ENCODE measurements at regions not wholly inside any gene's neighbourhood (a gene's known extent, or its start where the extent isn't known, plus 50 kb on each side); places are given as distances from the start of the nearest gene placed in this dataset.

- no peak overlapping the region for H3K27ac ChIP-seq
- H3K36me3 ChIP-seq (ENCODE audit: insufficient read depth): no peaks in the 10 kb centered on the region
- no peak overlapping the region for H3K4me3 ChIP-seq (IDR thresholded peaks at IDR 0.05; ENCODE audit: insufficient read depth, low read depth, low read length)
- TF ChIP-seq CTCF (conservative IDR thresholded peaks at IDR 0.05; ENCODE audit: low read depth, low read length): no peak
- H2AFZ ChIP-seq (ENCODE audit: low read depth): no peak overlapping the region
- H3K4me2 ChIP-seq: no peak overlapping the region
- H4K20me1 ChIP-seq (ENCODE audit: insufficient read depth): no peaks in the 10 kb centered on the region
- no peaks in the 10 kb centered on the region for H3K27me3 ChIP-seq (ENCODE audit: insufficient read depth, low read depth)
- no peaks in the 10 kb centered on the region for H3K4me1 ChIP-seq (ENCODE audit: low read depth, poor library complexity, severe bottlenecking)
- no peak overlapping the region for H3K9ac ChIP-seq
- H3K79me2 ChIP-seq (ENCODE audit: insufficient read depth, low read depth): no peaks in the 10 kb centered on the region
These were observed 296.6 kb upstream of the LMCD1 start for GRCh38 chr3:8204853-8205650.

GRCh38 chr3:8205881-8206280 lies 295.7 kb upstream of the LMCD1 start:
- Histone ChIP-seq H2AFZ (ENCODE audit: low read depth) (no peak overlapping the region), H3K27me3 (ENCODE audit: insufficient read depth, low read depth) (no peaks in the 10 kb centered on the region), H3K79me2 (ENCODE audit: insufficient read depth, low read depth) (no peaks in the 10 kb centered on the region), H3K27ac (no peak overlapping the region), H3K4me3 (IDR thresholded peaks at IDR 0.05; ENCODE audit: insufficient read depth, low read depth, low read length) (no peak overlapping the region), H3K4me2 (no peak overlapping the region), H3K4me1 (ENCODE audit: low read depth, poor library complexity, severe bottlenecking) (no peaks in the 10 kb centered on the region), H3K36me3 (ENCODE audit: insufficient read depth) (no peaks in the 10 kb centered on the region), H4K20me1 (ENCODE audit: insufficient read depth) (no peaks in the 10 kb centered on the region), H3K9ac (no peak overlapping the region)
- TF ChIP-seq CTCF (conservative IDR thresholded peaks at IDR 0.05; ENCODE audit: low read depth, low read length): no peak

GRCh38 chr3:8206971-8207617 lies 294.5 kb upstream of the LMCD1 start:
- H3K36me3 ChIP-seq (ENCODE audit: insufficient read depth): no peaks in the 10 kb centered on the region
- no peak for TF ChIP-seq CTCF (conservative IDR thresholded peaks at IDR 0.05; ENCODE audit: low read depth, low read length)
- H3K79me2 ChIP-seq (ENCODE audit: insufficient read depth, low read depth): no peaks in the 10 kb centered on the region
- H3K9ac ChIP-seq: no peak overlapping the region
- H3K4me2 ChIP-seq: no peak overlapping the region
- H3K27ac ChIP-seq: no peak overlapping the region
- H3K27me3 ChIP-seq (ENCODE audit: insufficient read depth, low read depth): no peaks in the 10 kb centered on the region
- H4K20me1 ChIP-seq (ENCODE audit: insufficient read depth): no peaks in the 10 kb centered on the region
- no peaks in the 10 kb centered on the region for H3K4me1 ChIP-seq (ENCODE audit: low read depth, poor library complexity, severe bottlenecking)
- no peak overlapping the region for H2AFZ ChIP-seq (ENCODE audit: low read depth)
- no peak overlapping the region for H3K4me3 ChIP-seq (IDR thresholded peaks at IDR 0.05; ENCODE audit: insufficient read depth, low read depth, low read length)

GRCh38 chr3:8210882-8211341 lies 290.7 kb upstream of the LMCD1 start:
- TF ChIP-seq CTCF (conservative IDR thresholded peaks at IDR 0.05; ENCODE audit: low read depth, low read length): no peak
- Histone ChIP-seq H3K27ac (no peak overlapping the region), H4K20me1 (ENCODE audit: insufficient read depth) (no peaks in the 10 kb centered on the region), H3K27me3 (ENCODE audit: insufficient read depth, low read depth) (no peaks in the 10 kb centered on the region), H3K4me1 (ENCODE audit: low read depth, poor library complexity, severe bottlenecking) (no peaks in the 10 kb centered on the region), H3K4me3 (IDR thresholded peaks at IDR 0.05; ENCODE audit: insufficient read depth, low read depth, low read length) (no peak overlapping the region), H3K4me2 (no peak overlapping the region), H2AFZ (ENCODE audit: low read depth) (no peak overlapping the region), H3K36me3 (ENCODE audit: insufficient read depth) (no peaks in the 10 kb centered on the region), H3K79me2 (ENCODE audit: insufficient read depth, low read depth) (no peaks in the 10 kb centered on the region), H3K9ac (no peak overlapping the region)

All from KMS-11 (cell line).